Stimulated activated CD4-positive, alpha-beta T cell treated with anti-CD3 and anti-CD28 coated beads, Interleukin-2, amount 100 ng/mL, for 4 hours (primary cell): ENCODE measurements at regions not wholly inside any gene's neighbourhood (a gene's known extent, or its start where the extent isn't known, plus 50 kb on each side); places are given as distances from the start of the nearest gene placed in this dataset.
"Not testable (repeated sequence)": the region's sequence is repeated elsewhere in the genome, so short reads cannot be mapped to it uniquely, and the experiment has no call there.

Experiments
- DNase-seq: peaks from one replicate; pipeline ENCODE4 v3.0.0-alpha.2; 2020; ENCODE audit warnings: low read depth

DNA sequence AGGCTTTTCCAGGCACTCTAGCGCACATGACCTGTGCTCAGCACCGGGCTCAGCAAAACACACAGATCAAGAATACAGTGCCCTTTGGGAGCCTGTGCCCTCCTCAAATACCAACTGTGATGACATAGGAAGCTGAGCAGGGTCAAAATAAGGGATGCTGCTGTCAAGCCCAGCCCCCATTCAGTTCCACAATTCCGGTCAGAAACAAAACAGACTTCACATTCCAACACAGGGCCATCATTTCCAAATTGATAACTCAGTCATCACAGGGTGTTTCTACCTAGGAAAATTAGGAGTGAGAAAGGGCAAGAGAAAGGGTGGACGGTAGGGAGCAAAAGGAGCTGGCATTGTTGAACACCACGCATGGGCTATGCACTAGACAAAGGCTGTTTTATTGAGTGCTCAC is 158.4 kb upstream of the CCDC54 start:
- no peak for DNase-seq

DNA sequence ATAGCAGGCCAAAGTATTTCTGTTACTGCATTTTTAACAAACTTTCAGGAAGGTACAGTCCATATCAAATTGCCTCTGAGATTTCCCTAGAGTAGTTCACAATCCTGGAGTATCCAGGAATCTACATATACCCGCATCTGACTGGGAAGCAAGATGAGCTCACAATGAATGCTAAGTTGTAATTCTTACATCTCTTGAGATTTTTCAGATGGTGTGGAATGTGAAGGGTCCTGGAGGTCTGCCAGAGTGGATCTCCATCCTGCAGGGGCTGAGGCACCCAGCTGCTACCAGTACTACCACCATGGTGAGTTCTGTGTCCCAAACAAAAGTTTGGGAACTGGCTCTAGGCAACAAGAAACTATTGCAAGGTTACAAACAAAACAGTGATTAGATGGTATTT is 156.7 kb upstream of the CCDC54 start:
- no peak for DNase-seq

DNA sequence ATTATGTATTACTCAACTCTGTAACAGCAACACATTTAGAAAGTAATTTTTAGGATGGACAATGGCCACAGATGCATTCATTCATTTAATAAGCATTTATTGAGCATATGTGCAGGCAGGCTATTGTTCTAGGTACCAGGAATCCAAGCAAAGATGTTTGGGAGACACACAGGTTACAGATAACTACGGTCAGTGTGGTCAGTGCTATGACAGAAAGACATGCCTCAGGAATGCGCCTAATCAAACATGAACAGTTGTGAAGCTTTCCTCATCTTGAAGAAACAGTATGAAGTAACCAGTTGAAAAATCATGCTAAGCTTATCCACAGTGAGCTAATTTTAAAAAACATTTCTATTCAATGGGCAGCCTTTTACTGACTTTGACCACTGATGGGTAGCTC is 155.4 kb upstream of the CCDC54 start:
- no peak for DNase-seq

DNA sequence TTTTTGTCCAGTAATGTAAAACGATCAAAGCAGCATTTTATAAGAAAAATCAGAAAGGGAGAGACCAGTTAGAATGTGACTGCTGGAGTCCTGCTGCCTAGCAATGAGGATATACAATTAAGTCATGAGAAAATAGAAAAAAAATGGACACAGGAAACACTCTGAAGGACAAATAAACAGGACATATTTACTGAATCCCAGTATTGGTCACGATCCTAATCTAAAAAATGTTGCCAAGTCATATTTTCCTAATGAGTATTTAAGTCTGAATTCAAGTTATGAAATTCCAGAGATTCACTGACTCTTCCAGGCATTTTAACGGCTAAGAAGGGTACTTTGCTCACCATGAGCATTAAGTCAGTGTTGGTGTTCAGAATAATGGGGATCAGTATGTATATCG is 154.3 kb upstream of the CCDC54 start:
- DNase-seq: no peak

DNA sequence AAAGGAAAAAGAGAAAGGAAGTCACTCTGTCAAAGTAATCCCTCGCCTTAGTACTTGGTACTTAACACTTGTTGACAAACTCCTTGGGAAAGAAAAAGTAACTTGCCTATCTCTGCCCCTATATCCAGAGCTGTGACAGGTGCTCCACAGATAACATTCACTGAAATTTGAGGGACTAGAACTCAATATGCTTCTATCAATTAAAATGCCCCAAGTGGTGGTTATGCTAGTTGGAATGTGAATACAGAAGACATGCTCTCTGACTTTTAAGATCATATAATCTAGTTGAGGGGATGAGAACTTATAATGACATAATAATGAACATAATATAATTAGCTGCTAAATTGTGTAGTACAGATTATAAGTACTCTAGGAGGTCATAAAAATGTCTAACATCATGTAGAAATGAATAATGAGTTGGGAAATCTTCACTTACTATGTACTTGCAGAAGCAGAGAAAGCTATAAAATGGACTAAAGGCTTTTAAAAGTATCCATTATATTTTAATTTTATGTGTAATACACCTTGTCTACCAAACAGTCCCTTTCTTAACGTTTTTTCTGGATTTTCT is 153.1 kb upstream of the CCDC54 start:
- no peak for DNase-seq

DNA sequence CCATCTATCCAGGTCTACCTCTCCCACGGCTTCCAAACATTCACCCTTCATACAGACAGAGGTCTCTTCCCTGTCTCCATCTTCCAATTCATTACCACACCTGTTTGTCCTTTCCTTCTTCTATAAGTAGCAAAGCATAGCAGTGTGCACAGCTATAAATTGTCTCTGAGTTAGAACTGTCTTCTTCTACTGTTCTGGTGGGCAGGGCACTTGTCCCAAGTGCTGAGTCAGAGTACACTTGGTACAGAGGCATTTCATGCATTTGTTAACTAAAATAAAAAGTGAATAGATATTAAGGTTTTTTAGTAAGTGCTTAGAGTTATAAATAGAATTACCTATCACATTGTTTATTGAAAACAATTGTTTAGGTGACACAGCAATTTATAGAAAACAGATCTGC is 150.1 kb upstream of the CCDC54 start:
- DNase-seq: no peak

DNA sequence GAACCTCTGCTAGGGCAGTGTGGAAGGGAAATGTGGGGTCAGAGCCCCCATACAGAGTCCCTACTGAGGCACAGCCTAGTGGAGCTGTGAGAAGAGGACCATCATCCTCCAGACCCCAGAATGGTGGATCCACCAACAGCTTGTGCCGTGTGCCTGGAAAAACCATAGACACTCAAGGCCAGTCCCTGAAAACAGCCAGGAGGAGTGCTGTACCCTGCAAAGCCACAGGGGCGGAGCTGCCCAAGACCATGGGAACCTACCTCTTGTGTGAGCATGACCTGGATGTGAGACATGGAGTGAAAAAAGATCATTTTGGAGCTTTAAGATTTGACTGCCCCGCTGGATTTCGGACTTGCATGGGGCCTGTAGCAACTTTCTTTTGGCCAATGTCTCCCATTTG is 143.4 kb upstream of the CCDC54 start:
- DNase-seq: not testable (repeated sequence)

DNA sequence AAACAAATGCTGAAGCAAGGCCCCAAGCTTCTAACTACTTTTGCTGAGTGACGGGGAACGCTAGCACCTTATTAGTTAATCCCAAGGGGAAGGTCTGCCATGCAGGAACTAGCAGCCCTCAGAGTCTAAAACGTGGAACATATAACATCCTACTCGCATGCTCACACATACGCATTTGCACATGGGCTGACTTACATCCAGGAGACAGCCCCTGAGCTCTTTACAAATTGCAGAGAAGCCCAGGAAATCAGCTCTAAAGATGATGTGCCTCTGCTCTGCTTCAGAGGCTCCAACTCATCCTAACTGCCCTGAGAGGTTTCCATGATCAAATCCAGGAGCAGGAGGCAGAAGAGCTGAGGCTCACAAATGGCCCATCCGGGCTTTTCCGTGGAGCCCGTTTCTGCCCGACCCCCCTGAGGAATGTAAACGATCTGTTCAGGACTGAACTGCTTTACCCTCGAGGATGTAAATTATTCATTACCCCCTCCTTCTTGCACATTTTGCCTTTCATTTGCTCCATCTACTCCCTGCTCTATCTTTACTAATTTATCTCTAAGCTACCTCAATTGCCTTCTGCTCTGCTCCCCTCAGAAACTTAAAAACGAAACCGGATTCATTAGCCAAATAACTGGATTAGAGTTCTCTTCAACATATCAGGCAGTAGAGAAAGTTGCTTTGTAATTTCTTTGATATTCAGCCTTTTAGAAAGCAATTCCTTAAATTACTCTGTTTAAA is 141.9 kb upstream of the CCDC54 start:
- DNase-seq: no peak

DNA sequence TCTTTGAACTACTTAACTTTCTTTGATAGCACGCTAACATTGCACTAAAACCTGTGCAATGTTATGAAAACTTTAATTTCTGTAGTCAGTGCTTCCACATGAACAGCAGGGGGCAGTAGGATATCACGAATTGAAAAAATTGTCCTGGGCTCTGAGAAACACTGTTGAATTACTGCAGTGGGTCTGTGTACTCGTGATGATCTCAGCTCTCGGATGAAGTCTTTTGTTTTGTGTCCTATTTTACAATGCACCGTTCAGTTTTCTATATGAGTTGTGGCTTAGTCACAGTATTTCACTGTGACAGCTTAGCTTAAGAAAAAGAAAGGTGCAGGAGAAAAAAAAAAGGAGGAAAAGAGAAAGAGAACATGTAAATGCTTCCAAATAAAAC is 141.3 kb upstream of the CCDC54 start:
- DNase-seq: peak; percentile 26

DNA sequence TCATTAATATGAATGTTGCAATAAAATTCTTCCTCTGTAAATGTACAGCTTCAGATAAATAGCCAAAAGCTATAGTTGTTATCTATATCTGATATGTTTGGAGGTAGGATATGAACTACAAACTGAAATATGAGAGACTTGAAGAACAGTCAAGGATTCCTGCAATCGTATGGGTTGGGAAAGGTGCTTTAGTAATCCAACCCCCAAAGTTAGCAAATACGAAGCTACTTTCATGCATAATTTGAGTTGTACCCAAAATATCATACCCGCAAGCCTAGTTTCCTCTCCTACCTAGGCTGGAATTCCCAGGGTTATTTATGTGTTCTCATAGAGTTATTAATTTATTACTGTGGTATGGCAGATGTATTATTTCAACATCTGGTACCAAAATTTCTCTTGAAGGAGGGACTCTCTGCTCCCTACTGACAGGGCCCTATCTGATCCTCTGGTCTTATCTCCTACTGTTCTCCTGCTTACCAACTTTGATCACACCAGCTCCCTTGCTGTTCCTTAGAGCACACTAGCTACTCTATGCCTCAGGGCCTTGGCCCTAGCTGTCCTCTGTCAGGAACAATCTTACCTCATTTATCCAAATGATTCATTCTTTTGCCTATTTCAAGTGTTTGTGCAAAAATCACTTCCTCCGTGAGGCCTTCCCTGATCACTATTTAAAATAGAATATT is 140.4 kb upstream of the CCDC54 start:
- no peak for DNase-seq

DNA sequence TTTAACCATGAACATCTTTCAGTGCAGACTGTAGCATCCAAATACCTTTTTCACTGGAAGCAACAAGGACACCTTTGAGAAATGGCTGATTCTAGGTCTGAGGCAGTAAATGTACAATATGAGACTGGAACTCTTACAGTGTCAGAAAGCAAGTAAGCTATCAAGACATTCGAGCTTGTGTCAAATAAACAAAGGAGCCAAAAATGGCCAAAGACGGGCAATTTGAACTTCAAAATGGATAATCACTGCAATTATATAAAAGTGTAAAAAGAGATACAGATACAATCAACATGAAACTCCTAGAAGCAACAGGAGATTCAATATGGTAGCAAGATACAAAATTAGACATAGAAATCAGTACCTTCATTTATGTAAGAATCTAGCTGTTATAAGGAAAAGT is 138.5 kb upstream of the CCDC54 start:
- DNase-seq: no peak

DNA sequence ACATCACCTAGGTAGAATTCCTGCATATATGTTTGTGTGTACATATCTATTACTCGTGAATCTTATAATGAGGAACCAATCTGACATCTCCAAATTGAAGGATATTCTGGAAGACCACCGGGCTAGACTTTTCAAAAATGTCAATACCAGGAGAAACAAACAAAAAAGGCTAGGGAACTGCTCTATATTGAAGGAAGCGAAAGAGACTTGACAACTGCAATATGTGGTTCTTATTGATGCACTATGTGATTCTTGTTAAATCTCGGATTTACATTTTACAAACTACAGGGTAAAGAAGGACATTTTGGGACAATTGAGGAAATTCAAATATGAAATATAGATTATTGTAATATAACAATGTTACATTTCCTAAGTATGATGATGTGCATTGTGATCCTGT is 137.5 kb upstream of the CCDC54 start:
- no peak for DNase-seq

DNA sequence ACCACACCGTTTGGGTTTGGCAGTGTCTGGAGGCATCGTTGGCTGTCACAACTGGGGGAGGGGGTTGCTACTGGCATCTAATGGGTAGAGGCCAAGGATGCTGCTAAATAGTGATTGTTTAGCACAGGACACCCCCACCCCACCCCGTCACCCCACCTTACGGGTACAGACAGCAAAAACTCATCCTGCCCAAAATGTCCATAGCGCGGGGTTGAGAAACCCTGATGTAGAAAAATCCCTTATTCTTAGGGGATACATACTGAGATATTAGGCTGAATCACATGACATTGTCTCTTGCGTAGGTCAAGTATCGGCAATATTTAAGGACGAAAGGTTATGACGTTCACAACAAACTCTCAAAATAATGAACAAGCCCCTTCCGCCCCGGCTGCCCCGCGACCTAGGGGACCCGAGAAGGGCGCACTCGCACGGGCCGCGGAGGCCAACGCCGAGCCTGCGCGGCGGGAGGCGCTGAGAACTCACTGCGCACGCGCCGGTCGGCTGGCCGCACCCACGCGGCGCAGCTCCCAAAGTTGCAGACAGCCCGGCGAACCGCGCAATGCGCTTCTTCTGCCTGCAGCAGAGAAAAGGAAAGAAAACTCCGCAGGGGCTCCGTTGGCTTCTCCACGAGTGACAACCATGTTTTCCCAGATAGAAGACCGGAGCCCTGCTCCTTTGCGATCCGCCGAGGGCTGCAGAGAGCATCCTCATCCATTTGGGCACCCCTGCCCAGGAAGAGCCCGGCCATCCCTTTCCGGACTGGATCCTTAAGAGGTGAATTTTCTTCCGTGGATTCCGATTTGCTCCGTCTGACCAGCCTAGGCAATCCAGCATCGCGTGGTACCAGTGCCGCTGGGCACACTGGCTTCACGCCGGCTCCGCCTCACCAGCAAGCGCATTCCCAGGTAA is 136.8 kb upstream of the CCDC54 start:
- peak; percentile 63 for DNase-seq

DNA sequence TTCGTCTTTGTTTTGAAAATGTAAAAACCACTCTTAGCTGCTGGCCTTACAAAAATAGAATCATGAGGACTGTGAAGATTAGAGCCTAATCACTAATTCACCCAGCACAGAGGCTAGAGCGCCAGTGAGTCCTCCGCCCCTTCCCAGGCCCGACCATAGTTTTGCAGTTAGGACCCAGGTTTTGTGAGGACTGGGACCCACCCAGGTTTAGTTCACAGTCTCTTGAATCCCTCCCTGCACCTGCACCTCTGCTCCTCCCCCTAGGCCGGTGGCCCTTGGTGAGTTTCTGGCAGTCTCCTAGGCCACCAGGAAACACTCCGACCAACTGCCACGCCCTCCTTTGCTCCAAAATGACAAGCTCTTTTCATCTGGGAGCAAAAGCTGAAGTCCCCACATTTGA is 136.0 kb upstream of the CCDC54 start:
- no peak for DNase-seq

DNA sequence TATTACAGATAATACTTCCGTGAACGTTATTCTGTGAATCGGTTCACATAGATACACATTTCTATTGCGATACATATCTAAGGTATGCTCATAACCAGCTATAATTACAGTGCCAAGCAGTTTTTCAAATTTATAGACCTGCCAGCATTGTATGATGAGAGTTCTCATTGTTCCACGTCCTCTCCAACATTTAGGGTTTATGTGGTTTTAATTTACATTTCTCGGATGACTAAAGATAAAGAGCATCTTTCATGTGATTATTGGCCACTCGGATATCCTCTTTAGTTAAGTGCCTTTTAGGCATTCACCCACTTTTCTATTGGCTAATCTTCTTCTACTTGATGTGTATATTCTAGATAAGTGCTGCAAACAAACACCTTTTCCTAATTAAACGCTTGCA is 134.7 kb upstream of the CCDC54 start:
- DNase-seq: no peak

DNA sequence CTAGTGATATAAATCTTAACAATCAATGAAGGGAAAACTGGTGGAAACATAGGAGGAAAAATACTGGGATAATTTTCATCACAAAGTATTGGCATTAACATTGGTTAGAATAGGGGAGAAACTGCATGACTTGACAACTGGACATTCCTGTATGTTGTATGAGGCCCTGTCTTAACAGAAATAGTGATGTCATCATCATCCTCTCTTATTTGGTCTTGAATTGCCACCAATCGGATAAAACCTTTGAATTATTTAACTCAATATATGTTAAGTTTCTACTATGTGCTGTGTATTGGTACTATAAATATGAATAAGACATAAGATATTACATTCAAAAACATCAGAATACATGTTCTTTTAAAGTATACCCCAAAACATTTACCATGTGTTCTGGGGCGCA is 130.1 kb upstream of the CCDC54 start:
- no peak for DNase-seq

DNA sequence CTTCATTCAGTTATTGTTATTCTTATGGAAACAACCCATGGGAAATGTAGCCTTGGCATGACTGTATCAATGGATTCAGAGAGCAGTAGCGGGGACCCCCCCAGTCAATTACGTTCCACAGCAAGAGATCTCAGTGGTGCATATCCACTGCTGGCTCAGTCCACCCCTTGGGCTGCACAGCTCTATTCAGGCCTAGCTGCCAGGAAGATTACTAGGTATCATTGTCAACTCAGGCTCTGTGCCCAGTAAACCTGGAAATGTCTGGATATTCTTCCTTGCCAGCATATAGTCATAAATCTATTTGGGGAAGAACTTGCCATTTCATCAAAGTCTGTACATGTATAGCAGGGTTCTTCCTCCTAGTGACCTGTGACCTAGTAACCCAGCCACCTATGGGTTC is 128.1 kb upstream of the CCDC54 start:
- no peak for DNase-seq

DNA sequence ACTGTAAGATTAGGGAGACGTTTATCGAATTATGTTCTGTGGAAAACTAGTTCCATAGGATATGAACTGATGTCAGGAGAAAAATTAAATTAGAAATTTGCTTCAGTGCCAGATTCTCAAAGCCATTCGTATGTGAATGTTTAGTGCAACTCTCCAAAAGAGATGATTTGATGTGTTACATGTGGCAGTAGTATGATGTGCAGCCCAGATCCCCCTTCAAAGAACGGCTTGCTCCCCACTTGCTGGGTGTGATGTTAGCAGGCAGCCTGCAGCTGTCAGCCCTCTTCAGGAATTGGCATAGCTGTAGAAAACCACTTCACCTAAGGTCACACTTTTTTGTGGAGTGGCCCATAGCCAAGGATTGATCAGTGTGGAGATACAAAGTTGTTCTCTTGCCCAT is 127.0 kb upstream of the CCDC54 start:
- no peak for DNase-seq

DNA sequence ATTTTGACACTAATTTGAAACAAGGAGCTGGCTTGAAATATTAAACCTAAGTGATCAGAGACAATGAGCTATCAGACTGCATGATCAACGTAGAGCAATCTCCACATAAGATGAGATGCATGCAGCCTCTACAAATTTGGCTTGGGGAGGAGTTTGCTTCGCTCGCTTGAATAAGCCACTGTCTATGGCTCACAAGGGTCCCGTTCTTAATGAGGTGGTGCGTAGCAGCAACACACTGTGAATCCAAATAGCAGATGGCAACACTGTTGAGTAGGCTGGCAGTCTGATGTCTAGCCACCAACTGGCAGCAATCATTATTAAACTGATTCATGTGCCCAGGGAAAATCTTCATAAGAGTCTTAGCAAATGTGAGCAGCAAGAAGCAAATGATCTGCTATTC is 125.4 kb upstream of the CCDC54 start:
- no peak for DNase-seq

DNA sequence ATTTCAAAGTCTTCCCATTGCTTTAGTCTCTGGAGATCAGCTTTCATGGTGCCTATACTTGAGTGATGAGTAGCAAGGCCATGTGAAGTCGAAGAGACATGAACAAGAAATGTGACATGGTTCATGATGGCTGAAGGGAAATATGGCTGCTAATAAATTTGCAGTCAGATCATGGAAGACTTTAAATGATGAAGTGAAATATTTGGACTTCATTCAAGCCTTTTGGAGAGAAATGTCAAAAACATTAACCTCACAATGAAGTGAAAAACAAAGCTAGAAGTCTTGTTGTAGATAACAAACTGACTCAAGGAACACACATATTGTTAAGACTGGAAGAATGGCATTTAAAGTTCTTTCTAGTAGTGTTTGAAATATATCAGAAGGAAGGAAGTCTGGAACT is 120.3 kb upstream of the CCDC54 start:
- DNase-seq: no peak

DNA sequence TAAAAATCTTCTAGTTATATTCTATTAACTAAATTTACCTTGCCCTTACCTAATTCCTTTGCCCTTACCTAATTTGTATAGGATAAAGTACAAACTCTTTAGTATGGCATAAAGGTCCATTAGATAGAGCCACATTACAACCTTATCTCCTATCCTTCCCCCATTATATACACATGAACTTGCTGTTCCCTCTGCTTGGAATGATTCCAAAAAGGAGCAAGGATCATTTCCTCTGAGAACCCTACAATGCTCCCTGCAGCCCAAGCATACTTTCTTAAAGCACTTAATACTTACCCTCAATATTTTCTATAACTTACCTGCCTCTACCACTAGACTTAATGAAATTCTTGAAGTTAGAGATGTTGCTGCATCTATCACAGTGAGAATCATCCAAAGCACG is 118.9 kb upstream of the CCDC54 start:
- no peak for DNase-seq

DNA sequence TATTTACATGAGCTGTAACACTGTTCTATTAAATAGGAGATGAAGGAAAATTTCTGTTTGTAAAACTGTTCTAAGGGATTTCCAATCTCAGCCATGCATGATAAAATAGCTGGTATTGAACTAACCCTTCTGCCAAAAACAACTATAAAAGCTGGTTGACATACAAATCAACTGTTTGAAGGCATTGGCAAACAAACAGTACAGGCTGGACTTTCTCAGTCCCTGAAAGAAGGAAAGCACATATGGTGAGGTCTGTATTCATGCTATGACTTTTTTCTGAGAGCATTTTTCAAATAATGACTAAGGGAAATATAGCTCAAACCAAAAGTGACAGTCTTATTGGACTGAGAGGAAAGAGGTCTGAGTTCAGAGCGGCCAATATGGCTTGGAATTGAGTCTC is 117.0 kb upstream of the CCDC54 start:
- no peak for DNase-seq
